Esophagus muscularis mucosa (tissue), 4 donors: ENCODE measurements at regions not wholly inside any gene's neighbourhood (a gene's known extent, or its start where the extent isn't known, plus 50 kb on each side); places are given as distances from the start of the nearest gene placed in this dataset.

ENCODE experiments used
- DNase-seq: peaks from one replicate; pipeline ENCODE4 v3.0.0-alpha.2; 2017; ENCODE audit errors: extremely low spot score
- H3K27ac ChIP-seq, 4 donors: fragments of 200-600 bp; sonication (generic); replicated peaks in 1 of 4; 1 replicate in 3 of 4; 2 replicates in 1 of 4; pipeline ENCODE4 v1.5.1; 2016 to 2019; ENCODE audit warnings: mild to moderate bottlenecking in 1 of 4
- H3K27me3 ChIP-seq, 4 donors: fragments of 200-600 bp; sonication (generic); one replicate each; pipeline versions ENCODE4 v1.5.1 to v1.6.0; 2016 to 2019
- H3K36me3 ChIP-seq, 4 donors: fragments of 200-600 bp; sonication (generic); one replicate each; pipeline ENCODE4 v1.5.1; 2016 to 2019
- H3K4me1 ChIP-seq, 4 donors: fragments of 200-600 bp; sonication (generic); one replicate each; pipeline ENCODE4 v1.5.1; 2016 to 2019
- H3K4me3 ChIP-seq, 4 donors: fragments of 200-600 bp; sonication (generic); 1 replicate in 2 of 4; 2 replicates in 2 of 4; pipeline ENCODE4 v1.5.1; 2016 to 2019; ENCODE audit warnings: mild to moderate bottlenecking in 4 of 4, moderate library complexity in 1 of 4
- H3K9me3 ChIP-seq, 4 donors: fragments of 200-600 bp; sonication (generic); 1 replicate in 3 of 4; 2 replicates in 1 of 4; pipeline ENCODE4 v1.5.1; 2016 to 2019
- CTCF ChIP-seq, 3 experiments: fragments of 200-600 bp in 2 of 3; fragments of 450-650 bp in 1 of 3; sonication (generic) in 2 of 3; IDR thresholded peaks; one replicate each; pipeline ENCODE4 v1.5.1; 2017 to 2019; ENCODE audit warnings: antibody characterized with exemption in 3 of 3, mild to moderate bottlenecking in 2 of 3, moderate library complexity in 1 of 3
- EP300 ChIP-seq: sonication (generic); formaldehyde crosslinking; IDR thresholded peaks from one replicate; pipeline ENCODE4 v1.6.1; 2017; ENCODE audit warnings: antibody characterized with exemption
- POLR2A ChIP-seq: fragments of 450-650 bp; IDR thresholded peaks from one replicate; pipeline ENCODE4 v1.6.1; 2017; ENCODE audit warnings: antibody characterized with exemption, moderate library complexity, mild to moderate bottlenecking, low read depth
- POLR2AphosphoS5 ChIP-seq, 2 donors: sonication (generic); formaldehyde crosslinking; IDR thresholded peaks; one replicate each; pipeline ENCODE4 v1.6.1; 2017; ENCODE audit warnings: antibody characterized with exemption in 2 of 2
- WGBS: methylation state at CpG from one replicate; pipeline ENCODE4 v1.1.5; 2018; 5-methylcytosine and 5-hydroxymethylcytosine counted together
- intact Hi-C: fragments of 100-400 bp; cut with DNase I; formaldehyde crosslinking; loops from one replicate; pipeline ENCODE4 v1.15.1; 2023

DNA sequence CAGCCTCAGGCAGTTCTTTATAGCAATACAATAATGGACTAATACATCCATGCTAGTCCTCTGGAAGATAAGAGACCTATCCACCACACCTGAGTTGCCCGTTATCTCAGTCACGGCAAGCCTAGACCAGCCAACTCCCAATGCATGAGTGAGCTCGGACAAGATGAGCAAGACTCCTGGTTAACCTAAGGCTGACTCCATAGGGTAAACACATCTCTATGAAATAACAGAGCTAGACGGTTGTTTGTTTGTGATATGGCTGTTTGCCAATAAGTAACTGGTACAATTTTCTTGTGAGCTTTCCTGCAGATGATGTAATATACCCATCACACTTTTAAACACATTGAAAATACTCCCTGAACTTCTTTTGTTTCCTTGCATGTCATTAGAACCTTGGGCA is 70.6 kb upstream of the PHACTR1 start:
- intact Hi-C loops: no loop called here
- H3K4me3 ChIP-seq: no peak overlapping the region
- TF ChIP-seq POLR2A: no peak
- DNase-seq: no peak
- H3K9me3 ChIP-seq: peaks cover 0 to 9% (median 6%) of the 10 kb centered on the region in 4 donors
- no peaks in the 10 kb centered on the region for H3K4me1 ChIP-seq
- H3K27me3 ChIP-seq: no peaks in the 10 kb centered on the region
- WGBS: 57% methylated on average over 4 of the region's 4 CpGs
- no peak overlapping the region for H3K27ac ChIP-seq
- no peaks in the 10 kb centered on the region for H3K36me3 ChIP-seq

GRCh38 chr6:12648171-12648570 is 68.4 kb upstream of the PHACTR1 start:
- no peaks in the 10 kb centered on the region for H3K4me1 ChIP-seq
- H3K27me3 ChIP-seq: no peaks in the 10 kb centered on the region
- H3K4me3 ChIP-seq: no peak overlapping the region
- TF ChIP-seq POLR2AphosphoS5 (IDR thresholded peaks at IDR 0.05) (no peak), POLR2A (no peak), CTCF (IDR thresholded peaks at IDR 0.05) (no peak), EP300 (no peak)
- intact Hi-C loops: no loop called here
- no peak for DNase-seq
- H3K27ac ChIP-seq: no peak overlapping the region
- peaks cover 0 to 9% (median 6%) of the 10 kb centered on the region in 4 donors for H3K9me3 ChIP-seq
- 95% methylated on average over 4 of the region's 4 CpGs for WGBS
- no peaks in the 10 kb centered on the region for H3K36me3 ChIP-seq

- no peaks in the 10 kb centered on the region for H3K27me3 ChIP-seq
- no peak for DNase-seq
- H3K4me3 ChIP-seq: no peak overlapping the region
- no peaks in the 10 kb centered on the region for H3K4me1 ChIP-seq
- intact Hi-C loops: no loop called here
- TF ChIP-seq POLR2AphosphoS5 (IDR thresholded peaks at IDR 0.05): no peak
- TF ChIP-seq CTCF (IDR thresholded peaks at IDR 0.05): no peak
- TF ChIP-seq POLR2A: no peak
- TF ChIP-seq EP300: no peak
- H3K36me3 ChIP-seq: no peaks in the 10 kb centered on the region
- 87% methylated on average over 1 of the region's 1 CpG for WGBS
- peaks cover 0 to 9% (median 6%) of the 10 kb centered on the region in 4 donors for H3K9me3 ChIP-seq
- no peak overlapping the region for H3K27ac ChIP-seq
These were observed 67.2 kb upstream of the PHACTR1 start for GRCh38 chr6:12649325-12649724.

GRCh38 chr6:12653486-12653885 is 63.1 kb upstream of the PHACTR1 start:
- WGBS: 45% methylated on average over 5 of the region's 5 CpGs

DNA sequence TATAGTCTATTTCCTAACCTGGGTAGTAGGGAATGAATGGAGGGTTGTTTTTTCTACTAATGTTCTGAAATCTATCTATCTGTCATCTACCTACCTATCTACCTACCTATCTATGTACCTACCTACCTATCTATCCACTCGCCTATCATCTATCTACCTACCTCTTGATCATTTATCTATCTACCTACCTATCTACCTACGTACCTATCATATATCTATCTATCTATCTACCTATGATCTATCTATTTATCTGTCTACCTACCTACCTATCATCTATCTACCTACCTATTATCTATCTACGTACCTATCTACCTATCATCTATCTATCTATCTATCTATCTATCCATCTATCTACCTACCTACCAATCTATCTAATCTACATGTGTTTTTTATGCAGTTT is 62.5 kb upstream of the PHACTR1 start:
- no peak for DNase-seq
- no peaks in the 10 kb centered on the region for H3K36me3 ChIP-seq
- 93% methylated on average over 3 of the region's 3 CpGs for WGBS
- no peaks in the 10 kb centered on the region for H3K4me1 ChIP-seq
- peaks cover 0 to 8% (median 4%) of the 10 kb centered on the region in 4 donors for H3K9me3 ChIP-seq
- H3K27me3 ChIP-seq: no peaks in the 10 kb centered on the region
- H3K27ac ChIP-seq: no peak overlapping the region
- no peak for TF ChIP-seq EP300
- TF ChIP-seq CTCF (IDR thresholded peaks at IDR 0.05): no peak
- no peak for TF ChIP-seq POLR2A
- no peak for TF ChIP-seq POLR2AphosphoS5 (IDR thresholded peaks at IDR 0.05)
- intact Hi-C loops: no loop called here
- no peak overlapping the region for H3K4me3 ChIP-seq

More at GRCh38 chr6:12653486-12653885, 63.1 kb upstream of the PHACTR1 start:
- Histone ChIP-seq H3K9me3 (peaks cover 0 to 9% (median 6%) of the 10 kb centered on the region in 4 donors), H3K27me3 (no peaks in the 10 kb centered on the region), H3K4me1 (no peaks in the 10 kb centered on the region), H3K4me3 (no peak overlapping the region), H3K27ac (no peak overlapping the region), H3K36me3 (no peaks in the 10 kb centered on the region)
- DNase-seq: no peak
- TF ChIP-seq POLR2A: no peak
- TF ChIP-seq CTCF (IDR thresholded peaks at IDR 0.05): no peak
- TF ChIP-seq EP300: no peak
- TF ChIP-seq POLR2AphosphoS5 (IDR thresholded peaks at IDR 0.05): no peak
- intact Hi-C loops: no loop called here
